ENCODE measurements at regions not wholly inside any gene's neighbourhood (a gene's known extent, or its start where the extent isn't known, plus 50 kb on each side); places are given as distances from the start of the nearest gene placed in this dataset.

DNA sequence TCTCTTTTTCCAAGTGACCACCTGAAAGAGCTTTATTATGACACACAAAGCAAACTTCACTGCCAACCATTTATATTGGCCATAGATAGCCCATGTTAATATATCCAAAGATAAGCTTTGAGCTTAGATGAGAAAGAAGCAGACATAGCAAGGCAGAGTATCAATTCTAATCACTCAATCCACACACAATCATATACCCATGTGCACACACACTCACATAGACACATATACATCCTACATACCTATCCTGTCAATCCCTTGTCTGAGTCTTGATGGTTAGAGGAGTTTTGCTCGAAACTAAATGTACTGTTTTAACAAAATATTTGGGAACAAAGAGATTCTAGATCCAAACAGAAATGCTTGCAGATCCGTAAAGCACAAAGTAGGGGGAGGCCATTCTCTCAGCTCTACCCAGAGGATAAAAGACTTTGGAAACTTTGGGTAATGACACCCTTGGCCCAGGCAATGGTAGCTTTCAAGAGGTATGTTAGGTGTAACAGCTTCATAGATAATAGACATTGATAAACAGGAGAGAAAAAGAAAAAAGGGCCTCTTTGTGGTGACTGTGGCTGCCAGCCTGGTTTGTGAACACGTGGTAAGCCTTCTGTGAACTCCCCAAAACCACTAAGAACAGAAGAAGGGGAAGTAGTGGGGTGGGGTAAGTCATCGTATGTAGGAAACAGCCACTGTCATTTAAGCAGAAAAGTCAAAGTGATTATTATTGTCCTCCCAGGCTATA, 121.6 kb downstream of the TLR4 start:
- no peak for TF ChIP-seq POLR2A (IDR thresholded peaks at IDR 0.05)
- TF ChIP-seq, protein P1, sequence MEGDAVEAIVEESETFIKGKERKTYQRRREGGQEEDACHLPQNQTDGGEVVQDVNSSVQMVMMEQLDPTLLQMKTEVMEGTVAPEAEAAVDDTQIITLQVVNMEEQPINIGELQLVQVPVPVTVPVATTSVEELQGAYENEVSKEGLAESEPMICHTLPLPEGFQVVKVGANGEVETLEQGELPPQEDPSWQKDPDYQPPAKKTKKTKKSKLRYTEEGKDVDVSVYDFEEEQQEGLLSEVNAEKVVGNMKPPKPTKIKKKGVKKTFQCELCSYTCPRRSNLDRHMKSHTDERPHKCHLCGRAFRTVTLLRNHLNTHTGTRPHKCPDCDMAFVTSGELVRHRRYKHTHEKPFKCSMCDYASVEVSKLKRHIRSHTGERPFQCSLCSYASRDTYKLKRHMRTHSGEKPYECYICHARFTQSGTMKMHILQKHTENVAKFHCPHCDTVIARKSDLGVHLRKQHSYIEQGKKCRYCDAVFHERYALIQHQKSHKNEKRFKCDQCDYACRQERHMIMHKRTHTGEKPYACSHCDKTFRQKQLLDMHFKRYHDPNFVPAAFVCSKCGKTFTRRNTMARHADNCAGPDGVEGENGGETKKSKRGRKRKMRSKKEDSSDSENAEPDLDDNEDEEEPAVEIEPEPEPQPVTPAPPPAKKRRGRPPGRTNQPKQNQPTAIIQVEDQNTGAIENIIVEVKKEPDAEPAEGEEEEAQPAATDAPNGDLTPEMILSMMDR (IDR thresholded peaks at IDR 0.05): no peak
